Fibroblast of skin of right biceps (primary cell): ENCODE measurements at regions not wholly inside any gene's neighbourhood (a gene's known extent, or its start where the extent isn't known, plus 50 kb on each side); places are given as distances from the start of the nearest gene placed in this dataset.

Experiments used
- DNase-seq: peaks from one replicate; pipeline ENCODE4 v3.0.0-alpha.2; 2013

DNA sequence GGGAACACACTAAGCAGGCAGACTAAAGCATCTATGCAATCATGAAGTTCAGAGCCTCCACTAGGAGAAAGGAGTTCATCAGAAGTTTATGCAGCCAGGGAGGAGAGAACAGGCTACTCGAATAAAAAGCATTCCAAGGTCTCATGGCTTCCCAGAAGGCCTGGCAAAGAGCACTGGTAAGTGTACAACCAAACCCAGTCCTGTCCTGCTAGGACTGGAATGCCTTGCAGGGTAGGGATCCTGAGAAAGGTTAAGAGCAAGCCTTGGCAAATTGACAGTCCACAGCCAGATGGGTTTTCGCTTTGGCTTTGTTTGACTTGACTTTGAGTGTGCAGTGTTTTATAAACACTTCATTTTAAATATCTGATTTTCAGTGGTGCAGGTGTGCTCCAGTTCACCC is 133.6 kb upstream of the ATP1B1 start:
- no peak for DNase-seq

GRCh38 chr1:168974117-168974516 is 132.4 kb upstream of the ATP1B1 start:
- no peak for DNase-seq

DNA sequence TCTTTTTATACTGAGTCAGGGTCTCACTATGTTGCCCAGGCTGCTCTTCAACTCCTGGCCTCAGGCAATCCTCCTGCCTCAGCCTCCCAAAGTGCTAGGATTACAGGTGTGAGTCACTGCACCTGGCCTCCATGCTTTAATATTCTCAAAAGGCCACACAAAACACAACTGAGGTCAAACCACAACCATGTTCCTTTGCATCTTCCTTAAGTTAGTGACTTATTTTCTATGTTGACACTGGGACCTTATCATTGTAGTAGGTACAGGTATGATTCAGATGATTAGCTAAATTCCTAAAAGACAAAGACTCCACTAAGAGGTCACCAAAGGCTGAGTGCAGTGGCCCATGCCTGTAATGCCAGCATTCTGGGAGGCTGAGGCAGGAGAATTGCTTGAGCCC is 131.9 kb upstream of the ATP1B1 start:
- DNase-seq, result no peak

GRCh38 chr1:168976267-168976666 is 130.2 kb upstream of the ATP1B1 start:
- DNase-seq, result no peak

- DNase-seq, result no peak
Measured at GRCh38 chr1:168977618-168978017, 128.9 kb upstream of the ATP1B1 start.

GRCh38 chr1:168979276-168979675 is 127.2 kb upstream of the ATP1B1 start:
- DNase-seq, result no peak

DNA sequence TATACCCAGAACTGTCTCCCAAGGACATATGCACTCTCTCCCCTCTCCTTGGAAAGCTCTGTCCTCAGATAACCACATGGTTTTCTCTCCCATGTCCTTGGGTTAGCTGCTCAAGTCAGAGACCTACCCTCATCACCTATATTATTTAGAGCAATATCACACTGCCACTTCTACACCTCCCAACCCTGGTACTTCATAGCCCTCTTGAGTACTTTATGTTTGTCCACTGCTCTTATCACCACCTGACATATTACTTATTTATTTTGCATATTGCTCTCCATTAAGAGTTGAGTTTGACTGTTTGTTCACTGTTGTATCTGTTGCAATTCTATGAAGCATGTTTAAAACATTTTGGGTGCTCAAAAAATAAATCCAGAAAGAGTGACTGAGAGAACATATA is 126.3 kb upstream of the ATP1B1 start:
- DNase-seq, result no peak

DNA sequence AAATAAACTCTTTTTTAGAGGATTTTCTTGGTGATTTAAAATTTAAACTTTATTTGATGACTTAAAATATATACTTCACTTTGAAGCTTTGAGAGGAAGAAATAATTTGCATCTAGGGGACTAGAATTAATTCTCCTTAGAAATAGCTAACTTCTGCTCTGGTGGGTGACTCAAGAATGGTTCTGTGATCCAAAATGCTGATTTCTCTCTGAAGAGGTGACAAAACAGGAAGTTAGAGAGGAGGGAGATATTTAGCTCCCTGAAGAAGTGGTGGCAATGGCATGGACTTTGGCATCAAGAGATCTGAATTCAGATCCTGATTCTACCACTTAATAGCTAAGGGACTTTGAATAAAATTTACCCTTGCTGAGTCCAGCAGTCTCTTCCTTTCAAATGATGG is 125.8 kb upstream of the ATP1B1 start:
- no peak for DNase-seq

DNA sequence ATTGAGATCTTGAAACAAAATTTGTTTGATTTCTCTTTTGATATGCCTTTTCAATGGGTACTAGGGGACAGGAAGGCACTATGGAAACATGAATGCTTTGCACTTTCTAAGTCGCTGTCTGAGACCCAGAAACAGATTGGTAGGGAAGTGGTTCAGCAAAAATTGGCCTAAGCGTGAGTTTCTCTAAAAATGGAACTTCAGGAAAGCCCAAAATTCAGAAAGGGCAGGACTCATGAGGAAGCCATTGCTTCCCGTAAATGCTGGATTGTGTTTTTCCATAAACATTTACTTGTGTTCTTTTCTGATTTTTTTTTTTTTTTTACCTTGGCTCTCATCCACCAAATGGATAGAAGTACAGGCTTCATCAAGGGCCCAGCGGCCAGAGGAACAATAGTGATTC is 123.7 kb upstream of the ATP1B1 start:
- DNase-seq, result no peak

- no peak for DNase-seq
Measured at GRCh38 chr1:168987330-168987729, 119.2 kb upstream of the ATP1B1 start.

DNA sequence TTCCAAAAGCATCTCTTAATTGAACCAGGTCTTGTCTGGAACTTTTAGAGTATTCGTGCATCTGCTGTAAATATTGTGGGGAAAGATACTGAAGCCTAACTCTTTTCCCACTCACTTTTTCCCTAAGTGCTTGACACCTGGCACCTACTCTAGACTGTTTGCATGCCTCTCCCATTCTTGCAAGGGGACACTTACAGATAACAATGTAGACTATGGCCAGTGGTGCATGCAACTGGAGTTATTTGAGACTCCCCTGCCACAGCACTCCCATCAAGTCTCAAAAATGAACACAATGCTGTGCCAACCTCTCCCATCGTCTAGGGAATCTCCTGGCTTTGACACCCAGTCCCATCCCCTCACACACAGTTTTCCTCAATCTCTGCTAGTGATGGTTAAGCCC is 118.6 kb upstream of the ATP1B1 start:
- no peak for DNase-seq

DNA sequence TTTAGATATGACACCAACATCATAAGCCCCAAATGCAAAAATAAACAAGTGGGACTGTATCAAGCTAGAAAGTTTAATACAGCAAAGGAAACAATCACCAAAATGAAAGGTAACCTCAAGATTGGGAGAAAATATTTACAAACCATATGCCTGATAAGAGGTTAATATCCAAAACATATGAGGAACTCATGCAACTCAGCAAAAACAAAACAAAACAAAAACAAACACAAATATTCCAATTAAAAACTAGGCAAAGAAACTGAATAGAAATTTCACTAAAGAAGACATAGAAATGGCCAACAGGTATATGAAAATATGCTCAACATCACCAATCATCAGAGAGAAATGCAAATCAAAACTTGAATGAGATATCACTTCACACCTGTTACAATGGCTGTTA is 116.5 kb upstream of the ATP1B1 start:
- no peak for DNase-seq

GRCh38 chr1:168991667-168992475 is 114.6 kb upstream of the ATP1B1 start:
- DNase-seq, result no peak

DNA sequence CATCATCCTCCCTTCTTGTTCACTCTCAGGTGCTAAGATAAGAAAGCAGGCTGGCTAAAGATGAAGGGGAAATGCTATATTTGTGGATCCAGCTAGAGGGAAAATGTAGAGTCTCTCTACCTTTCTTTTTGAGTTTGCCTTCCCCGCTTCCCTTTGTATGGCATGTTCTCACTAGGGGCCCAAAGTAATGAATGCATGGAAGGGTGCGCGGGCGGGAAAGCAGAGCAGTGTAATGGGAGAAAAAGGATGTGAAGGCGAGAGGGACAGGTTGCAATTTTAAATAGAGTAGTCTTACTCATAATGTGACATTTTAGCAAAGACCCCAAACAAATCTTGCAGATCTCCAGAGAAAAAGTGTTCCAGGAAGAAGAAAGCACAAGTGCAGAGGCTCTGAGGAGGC is 105.1 kb upstream of the ATP1B1 start:
- DNase-seq, result no peak

DNA sequence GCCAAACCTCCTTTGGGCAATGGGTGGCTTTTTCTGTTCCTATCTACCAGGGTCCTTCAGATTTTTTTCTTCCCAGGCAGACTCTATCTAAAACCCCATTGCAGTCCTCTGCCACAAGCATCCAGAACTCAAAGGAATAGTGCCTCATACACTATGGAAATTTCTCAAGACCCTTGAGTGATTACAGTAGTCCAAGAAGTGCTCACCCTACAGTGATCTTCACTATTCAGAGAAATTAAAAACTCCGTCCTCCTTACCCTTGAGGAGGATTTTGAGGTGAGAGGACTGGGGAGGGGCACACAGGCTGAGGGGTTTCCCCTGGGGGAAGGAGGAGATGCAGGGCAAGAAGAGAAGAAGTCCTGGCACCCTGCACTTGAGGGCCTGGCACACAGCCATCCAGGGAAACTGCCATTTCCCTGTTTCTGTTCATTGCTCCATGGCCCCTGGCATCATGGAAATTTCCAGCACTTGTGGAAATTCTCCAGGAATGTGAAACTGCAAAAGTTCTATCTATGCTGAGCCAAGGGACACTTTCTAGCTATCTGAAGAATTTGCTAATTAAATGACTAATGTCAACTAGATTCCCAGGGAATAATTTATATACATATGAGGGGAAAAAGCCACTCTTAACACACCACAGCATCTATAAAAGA is 102.5 kb upstream of the ATP1B1 start:
- DNase-seq, result peak; percentile 28

DNA sequence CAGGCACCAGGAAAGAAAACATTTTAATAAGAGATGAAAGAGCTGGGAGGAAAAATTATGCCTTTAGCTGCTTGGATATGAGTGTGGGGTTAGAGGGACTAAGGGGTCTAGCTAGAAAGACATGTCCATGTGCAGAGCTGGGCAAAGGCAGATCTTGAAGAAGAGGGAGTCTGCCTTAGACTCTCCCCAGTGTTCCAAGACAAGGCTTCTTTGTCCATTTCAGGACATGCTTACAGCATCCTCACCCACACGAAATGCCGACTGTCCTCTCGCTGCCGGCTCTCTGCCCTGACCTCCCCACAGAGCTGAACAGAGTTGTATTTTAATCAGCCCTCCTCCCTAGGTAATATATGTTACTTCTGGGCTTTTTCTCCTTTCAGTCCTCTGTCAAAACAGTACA is 100.7 kb upstream of the ATP1B1 start:
- no peak for DNase-seq

DNA sequence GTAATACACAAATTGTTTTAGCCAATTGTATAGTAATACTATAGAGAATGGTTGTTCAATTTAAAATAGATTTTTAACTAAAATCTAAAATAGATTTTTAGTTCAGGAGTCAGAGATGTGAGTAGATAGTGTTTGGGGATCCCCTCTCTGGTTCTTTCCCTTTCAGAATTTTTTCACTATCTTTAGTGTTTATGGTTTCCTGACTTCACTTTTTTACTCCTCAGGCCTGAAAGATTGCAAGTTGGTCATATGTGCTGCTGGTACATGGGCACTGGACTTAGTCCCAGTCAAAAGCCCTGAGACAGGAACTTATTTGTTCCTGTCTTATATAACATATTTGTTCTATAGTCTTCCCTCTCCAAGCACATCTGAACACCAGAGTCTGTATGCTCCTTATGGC is 96.8 kb upstream of the ATP1B1 start:
- DNase-seq, result no peak

GRCh38 chr1:169012416-169012815 is 94.1 kb upstream of the ATP1B1 start:
- DNase-seq, result no peak

- DNase-seq, result no peak
Measured at GRCh38 chr1:169013821-169014220, 92.7 kb upstream of the ATP1B1 start.

- no peak for DNase-seq
Measured at GRCh38 chr1:169015464-169015863, 91.0 kb upstream of the ATP1B1 start.

DNA sequence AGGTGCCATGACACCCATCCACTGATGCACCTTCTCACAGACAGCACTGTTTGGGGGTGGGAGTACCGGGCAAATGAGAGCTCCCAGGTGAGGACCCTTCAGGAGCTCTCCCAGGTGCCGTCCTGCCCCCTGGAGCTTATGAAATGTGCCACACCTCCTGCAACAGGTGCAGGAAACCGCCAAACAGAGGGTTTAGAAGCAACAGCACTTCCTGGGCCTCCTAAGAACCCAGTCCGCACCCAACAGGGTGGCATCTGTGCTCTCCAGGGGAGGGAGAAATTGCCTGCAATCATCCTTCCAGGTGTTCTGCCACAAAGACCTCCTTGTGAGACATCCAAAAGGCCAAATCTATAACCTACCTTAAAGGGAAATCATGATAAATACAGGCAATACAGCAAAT is 87.7 kb upstream of the ATP1B1 start:
- no peak for DNase-seq

DNA sequence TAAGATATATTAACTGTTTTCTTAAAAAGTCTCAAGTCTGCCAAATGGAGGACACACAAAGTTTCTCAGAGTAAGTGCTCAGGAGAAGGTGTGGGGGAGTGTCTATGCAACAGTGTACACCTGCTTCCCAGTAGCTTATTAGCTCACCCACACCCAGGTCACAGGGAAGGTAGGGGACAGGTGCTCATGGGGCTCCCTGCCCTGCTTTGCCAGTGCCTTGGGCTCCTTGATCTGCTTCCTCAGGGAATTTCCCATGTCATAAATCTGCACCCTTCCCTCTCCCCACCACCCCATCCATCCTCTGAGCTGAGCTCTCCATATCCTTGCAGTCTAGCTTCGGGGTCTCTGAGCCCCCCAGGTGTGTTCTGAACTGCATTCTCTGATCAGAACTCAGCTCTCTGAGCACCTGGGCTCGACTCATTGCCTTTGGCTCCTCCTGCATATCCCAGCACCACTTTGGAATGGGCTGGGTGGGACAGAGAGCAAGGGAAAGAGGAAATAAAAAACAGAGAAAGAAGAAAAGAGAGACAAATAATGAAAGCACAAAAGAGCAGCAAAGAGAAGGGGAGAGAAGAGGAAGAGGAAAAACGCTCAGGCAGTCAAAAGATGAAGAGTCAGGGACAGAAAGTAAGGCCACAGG is 87.0 kb upstream of the ATP1B1 start:
- no peak for DNase-seq

GRCh38 chr1:169020684-169021083 is 85.8 kb upstream of the ATP1B1 start:
- DNase-seq, result no peak

DNA sequence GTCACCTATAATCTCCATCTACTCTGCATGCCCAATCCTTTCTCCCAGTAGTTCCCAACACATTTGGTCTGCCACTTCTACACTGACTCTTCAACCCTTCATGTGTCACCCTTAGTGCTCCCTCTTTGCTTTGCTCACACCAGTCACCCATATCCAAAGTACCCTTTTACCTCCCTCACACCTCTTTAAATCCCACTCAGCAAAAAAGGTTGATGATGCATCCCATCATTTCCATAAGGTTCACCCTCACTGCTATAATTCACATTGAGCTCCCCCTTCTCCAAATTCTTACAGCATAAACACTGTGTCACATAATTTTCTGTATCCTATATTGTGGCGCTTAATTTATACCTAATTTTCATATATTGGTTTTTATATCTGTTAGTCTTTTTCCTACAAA is 83.8 kb upstream of the ATP1B1 start:
- DNase-seq, result no peak
